A673 (cell line): ENCODE measurements at regions not wholly inside any gene's neighbourhood (a gene's known extent, or its start where the extent isn't known, plus 50 kb on each side); places are given as distances from the start of the nearest gene placed in this dataset.

Source experiments
- BruUV-seq: library from RNA; stranded (reverse); fragments of 400-500 nt; replicated peaks from 2 replicates; lab custom pipeline; 2021; lab: Mats Ljungman, UMichigan
- CTCF ChIA-PET: fragments of 300-600 bp; sonication (Branson Sonifier 250); formaldehyde crosslinking; loops from one replicate; lab custom pipeline; 2022; ENCODE audit warnings: antibody characterized with exemption; lab: Charles Lee
- POLR2A ChIA-PET: fragments of 300-600 bp; sonication (Branson Sonifier 250); formaldehyde crosslinking; loops from one replicate; lab custom pipeline; 2022; ENCODE audit warnings: antibody characterized with exemption; ENCODE audit not compliant: low non-redundant PET; lab: Charles Lee
- DNase-seq: peaks from one replicate; pipeline ENCODE4 v3.0.0-alpha.2; 2015; ENCODE audit warnings: low spot score
- H3K27ac ChIP-seq: fragments of 200-600 bp; sonication (generic); 2 replicates; pipeline ENCODE4 v1.5.1; 2016; ENCODE audit warnings: mixed run types, low read depth, mild to moderate bottlenecking, mixed read lengths, antibody characterized with exemption, low read length; ENCODE audit not compliant: poor library complexity, severe bottlenecking
- H3K27me3 ChIP-seq: fragments of 200-600 bp; sonication (generic); replicated peaks from 2 replicates; pipeline ENCODE4 v1.6.1; 2017; ENCODE audit warnings: mixed run types, low read depth, mild to moderate bottlenecking, mixed read lengths, antibody characterized with exemption, low read length; ENCODE audit not compliant: insufficient read depth, poor library complexity
- H3K36me3 ChIP-seq: fragments of 200-600 bp; sonication (generic); 2 replicates; pipeline ENCODE4 v1.6.1; 2016; ENCODE audit warnings: mixed run types, mild to moderate bottlenecking, mixed read lengths, antibody characterized with exemption, low read length; ENCODE audit not compliant: insufficient read depth, poor library complexity, severe bottlenecking
- H3K4me1 ChIP-seq: fragments of 200-600 bp; sonication (generic); 2 replicates; pipeline ENCODE4 v1.6.1; 2017; ENCODE audit warnings: mixed run types, mild to moderate bottlenecking, mixed read lengths, antibody characterized with exemption, low read length; ENCODE audit not compliant: insufficient read depth, poor library complexity, severe bottlenecking
- H3K4me3 ChIP-seq: fragments of 200-600 bp; sonication (generic); 2 replicates; pipeline ENCODE4 v1.5.1; 2016; ENCODE audit warnings: low read depth, mixed run types, mild to moderate bottlenecking, mixed read lengths, low read length; ENCODE audit not compliant: poor library complexity, severe bottlenecking
- H3K9me3 ChIP-seq: fragments of 200-600 bp; sonication (generic); 2 replicates; pipeline ENCODE4 v1.6.1; 2016; ENCODE audit warnings: mixed run types, low read depth, mild to moderate bottlenecking, mixed read lengths, antibody characterized with exemption, low read length; ENCODE audit not compliant: poor library complexity, severe bottlenecking
- CTCF ChIP-seq: fragments of 300-800, 200-600 bp; sonication (generic); conservative IDR thresholded peaks from 2 replicates; pipeline ENCODE4 v1.5.1; 2017; ENCODE audit warnings: low read depth, mild to moderate bottlenecking, antibody characterized with exemption, low read length, moderate library complexity, mixed read lengths
- EZH2 ChIP-seq: fragments of 200-600 bp; sonication (generic); IDR thresholded peaks from 2 replicates; pipeline ENCODE4 v1.6.1; 2017; ENCODE audit warnings: borderline replicate concordance, low read depth, mild to moderate bottlenecking, mixed read lengths, antibody characterized with exemption, low read length; ENCODE audit not compliant: poor library complexity, severe bottlenecking
- intact Hi-C: fragments of 100-400 bp; cut with micrococcal nuclease; formaldehyde crosslinking; loops from one replicate; pipeline ENCODE4 v1.10.0; 2022; ENCODE audit not compliant: unreplicated experiment

- POLR2A ChIA-PET = no interaction called here
- TF ChIP-seq CTCF (no peak), EZH2 (no peak)
- intact Hi-C loops = no loop called here
Observed at GRCh38 chr9:38313421-38313820, 79.1 kb upstream of the ALDH1B1 start.

GRCh38 chr9:38312406-38312805, 80.1 kb upstream of the ALDH1B1 start:
- TF ChIP-seq EZH2 (no peak), CTCF (no peak)
- intact Hi-C loops = no loop called here
- no peaks in the 10 kb centered on the region for H3K36me3 ChIP-seq
- H3K4me1 ChIP-seq = no peaks in the 10 kb centered on the region
- ChIA-PET POLR2A (no interaction called here), CTCF (no interaction called here)
- H3K9me3 ChIP-seq = no peaks in the 10 kb centered on the region
- H3K27ac ChIP-seq = no peak overlapping the region
- DNase-seq = no peak
- no peak overlapping the region for H3K4me3 ChIP-seq
- no TSS peak for BruUV-seq
- no peaks in the 10 kb centered on the region for H3K27me3 ChIP-seq

More at GRCh38 chr9:38313421-38313820, 79.1 kb upstream of the ALDH1B1 start:
- H3K27me3 ChIP-seq = no peaks in the 10 kb centered on the region
- no peak overlapping the region for H3K4me3 ChIP-seq
- H3K9me3 ChIP-seq = no peaks in the 10 kb centered on the region
- H3K27ac ChIP-seq = no peak overlapping the region
- BruUV-seq = no TSS peak
- DNase-seq = no peak
- CTCF ChIA-PET = no interaction called here
- H3K4me1 ChIP-seq = no peaks in the 10 kb centered on the region
- H3K36me3 ChIP-seq = no peaks in the 10 kb centered on the region

GRCh38 chr9:38311382-38312270, 80.9 kb upstream of the ALDH1B1 start:
- intact Hi-C loops = no loop called here

More at GRCh38 chr9:38311382-38312270, 80.9 kb upstream of the ALDH1B1 start:
- no peaks in the 10 kb centered on the region for H3K36me3 ChIP-seq
- H3K27ac ChIP-seq = no peak overlapping the region
- ChIA-PET CTCF (no interaction called here), POLR2A (no interaction called here)
- H3K27me3 ChIP-seq = no peaks in the 10 kb centered on the region
- no peaks in the 10 kb centered on the region for H3K4me1 ChIP-seq
- DNase-seq = no peak
- no TSS peak for BruUV-seq
- no peak for TF ChIP-seq EZH2
- TF ChIP-seq CTCF = no peak
- no peaks in the 10 kb centered on the region for H3K9me3 ChIP-seq
- H3K4me3 ChIP-seq = no peak overlapping the region
